ENCODE measurements at regions not wholly inside any gene's neighbourhood (a gene's known extent, or its start where the extent isn't known, plus 50 kb on each side); places are given as distances from the start of the nearest gene placed in this dataset.

DNA sequence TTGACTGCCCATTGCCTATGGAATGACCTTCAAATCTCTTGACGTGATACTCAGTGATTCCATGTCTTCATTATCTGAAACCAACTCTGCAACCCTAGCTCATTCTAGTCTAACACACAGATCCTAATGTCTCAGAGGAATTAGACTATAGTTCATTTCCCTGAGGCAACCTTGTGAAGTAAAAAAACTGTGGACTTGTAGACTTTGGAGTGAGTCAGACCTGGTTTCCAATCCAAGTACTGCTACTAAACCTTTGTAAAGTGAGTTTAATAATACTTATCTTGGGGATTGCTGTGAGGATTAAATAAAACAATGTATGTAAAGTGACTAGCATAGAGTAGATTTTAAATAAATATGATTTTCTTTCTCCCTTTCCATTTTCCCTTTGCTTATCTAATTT, 226.1 kb downstream of the BLID start:
- TF ChIP-seq, protein P1, sequence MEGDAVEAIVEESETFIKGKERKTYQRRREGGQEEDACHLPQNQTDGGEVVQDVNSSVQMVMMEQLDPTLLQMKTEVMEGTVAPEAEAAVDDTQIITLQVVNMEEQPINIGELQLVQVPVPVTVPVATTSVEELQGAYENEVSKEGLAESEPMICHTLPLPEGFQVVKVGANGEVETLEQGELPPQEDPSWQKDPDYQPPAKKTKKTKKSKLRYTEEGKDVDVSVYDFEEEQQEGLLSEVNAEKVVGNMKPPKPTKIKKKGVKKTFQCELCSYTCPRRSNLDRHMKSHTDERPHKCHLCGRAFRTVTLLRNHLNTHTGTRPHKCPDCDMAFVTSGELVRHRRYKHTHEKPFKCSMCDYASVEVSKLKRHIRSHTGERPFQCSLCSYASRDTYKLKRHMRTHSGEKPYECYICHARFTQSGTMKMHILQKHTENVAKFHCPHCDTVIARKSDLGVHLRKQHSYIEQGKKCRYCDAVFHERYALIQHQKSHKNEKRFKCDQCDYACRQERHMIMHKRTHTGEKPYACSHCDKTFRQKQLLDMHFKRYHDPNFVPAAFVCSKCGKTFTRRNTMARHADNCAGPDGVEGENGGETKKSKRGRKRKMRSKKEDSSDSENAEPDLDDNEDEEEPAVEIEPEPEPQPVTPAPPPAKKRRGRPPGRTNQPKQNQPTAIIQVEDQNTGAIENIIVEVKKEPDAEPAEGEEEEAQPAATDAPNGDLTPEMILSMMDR (IDR thresholded peaks at IDR 0.05): no peak
- no peak for TF ChIP-seq POLR2A (IDR thresholded peaks at IDR 0.05)

Measured in thyroid gland (tissue), 4 donors.